Activated B cell treated with CpG ODN at 0.5 μM for 24 hours (primary cell): ENCODE measurements at regions not wholly inside any gene's neighbourhood (a gene's known extent, or its start where the extent isn't known, plus 50 kb on each side); places are given as distances from the start of the nearest gene placed in this dataset.

Experiments used
- ATAC-seq: fragments of 200-7000 bp; cut with Tn5 transposase; one replicate; pipeline ENCODE4 v1.10.0; 2021; ENCODE audit warnings: low read depth, mild to moderate bottlenecking, moderate library complexity
- CTCF ChIA-PET: fragments of 350-600 bp; sonication (Branson Sonifier 250); formaldehyde crosslinking; loops from one replicate; lab custom pipeline; 2021; ENCODE audit warnings: antibody characterized with exemption; lab: Charles Lee
- POLR2A ChIA-PET: fragments of 350-600 bp; sonication (Branson Sonifier 250); formaldehyde crosslinking; loops from one replicate; lab custom pipeline; 2021; ENCODE audit warnings: antibody characterized with exemption; lab: Charles Lee
- DNase-seq: peaks from one replicate; pipeline ENCODE4 v3.0.0; 2022
- H3K27ac Mint-ChIP-seq: one replicate; pipeline ENCODE4 v1.8.0; 2020; ENCODE audit warnings: mixed read lengths
- H3K27me3 Mint-ChIP-seq: one replicate; pipeline ENCODE4 v1.8.0; 2021; ENCODE audit warnings: mixed read lengths
- H3K36me3 Mint-ChIP-seq: one replicate; pipeline ENCODE4 v1.8.0; 2021; ENCODE audit warnings: low read depth, mixed read lengths
- H3K4me1 Mint-ChIP-seq: one replicate; pipeline ENCODE4 v1.8.0; 2021; ENCODE audit warnings: mixed read lengths
- H3K4me3 Mint-ChIP-seq: one replicate; pipeline ENCODE4 v1.8.0; 2020; ENCODE audit warnings: mild to moderate bottlenecking, mixed read lengths
- H3K9me3 Mint-ChIP-seq: one replicate; pipeline ENCODE4 v1.8.0; 2020; ENCODE audit warnings: mixed read lengths
- CTCF ChIP-seq: fragments of 200-600 bp; IDR thresholded peaks from one replicate; pipeline ENCODE4 v1.8.0; 2022; ENCODE audit warnings: antibody characterized with exemption, mild to moderate bottlenecking
- intact Hi-C: fragments of 100-400 bp; cut with micrococcal nuclease; formaldehyde crosslinking; loops from one replicate; pipeline ENCODE4 v1.15.1; 2024

- CTCF ChIA-PET: no interaction called here
- no peak overlapping the region for H3K27ac Mint-ChIP-seq
- peaks cover 13% of the 10 kb centered on the region for H3K9me3 Mint-ChIP-seq
- ATAC-seq (no peak), DNase-seq (no peak)
- H3K4me1 Mint-ChIP-seq: no peaks in the 10 kb centered on the region
- TF ChIP-seq CTCF: no peak
- POLR2A ChIA-PET: no interaction called here
- H3K27me3 Mint-ChIP-seq: no peaks in the 10 kb centered on the region
- no peak overlapping the region for H3K4me3 Mint-ChIP-seq
- no peaks in the 10 kb centered on the region for H3K36me3 Mint-ChIP-seq
- intact Hi-C loops: no loop called here
Measured at GRCh38 chr11:105443623-105444022, 166.2 kb upstream of the GRIA4 start.

GRCh38 chr11:105432241-105432995 is 177.5 kb upstream of the GRIA4 start:
- H3K9me3 Mint-ChIP-seq: no peaks in the 10 kb centered on the region
- CTCF ChIA-PET: no interaction called here
- H3K27ac Mint-ChIP-seq: no peak overlapping the region
- H3K4me3 Mint-ChIP-seq: no peak overlapping the region
- no peaks in the 10 kb centered on the region for H3K27me3 Mint-ChIP-seq
- no peaks in the 10 kb centered on the region for H3K4me1 Mint-ChIP-seq
- DNase-seq: no peak
- intact Hi-C loops: no loop called here
- POLR2A ChIA-PET: no interaction called here
- ATAC-seq: no peak
- no peaks in the 10 kb centered on the region for H3K36me3 Mint-ChIP-seq
- TF ChIP-seq CTCF: no peak

GRCh38 chr11:105429096-105429910 is 180.6 kb upstream of the GRIA4 start:
- H3K4me3 Mint-ChIP-seq: no peak overlapping the region
- ChIA-PET CTCF (no interaction called here), POLR2A (no interaction called here)
- H3K27me3 Mint-ChIP-seq: no peaks in the 10 kb centered on the region
- no peaks in the 10 kb centered on the region for H3K4me1 Mint-ChIP-seq
- H3K36me3 Mint-ChIP-seq: no peaks in the 10 kb centered on the region
- DNase-seq (no peak), ATAC-seq (no peak)
- no peak for TF ChIP-seq CTCF
- intact Hi-C loops: no loop called here
- H3K27ac Mint-ChIP-seq: no peak overlapping the region
- no peaks in the 10 kb centered on the region for H3K9me3 Mint-ChIP-seq

- Mint-ChIP-seq H3K4me3 (no peak overlapping the region), H3K9me3 (no peaks in the 10 kb centered on the region), H3K27me3 (no peaks in the 10 kb centered on the region), H3K36me3 (no peaks in the 10 kb centered on the region), H3K4me1 (no peaks in the 10 kb centered on the region), H3K27ac (no peak overlapping the region)
- ATAC-seq: no peak
- intact Hi-C loops: no loop called here
- POLR2A ChIA-PET: no interaction called here
- CTCF ChIA-PET: no interaction called here
- DNase-seq: no peak
- no peak for TF ChIP-seq CTCF
Measured at GRCh38 chr11:105407101-105407500, 202.8 kb upstream of the GRIA4 start.

GRCh38 chr11:105401269-105401809 is 208.5 kb upstream of the GRIA4 start:
- Mint-ChIP-seq H3K9me3 (no peaks in the 10 kb centered on the region), H3K27me3 (no peaks in the 10 kb centered on the region), H3K4me3 (no peak overlapping the region), H3K4me1 (no peaks in the 10 kb centered on the region), H3K27ac (no peak overlapping the region), H3K36me3 (no peaks in the 10 kb centered on the region)
- intact Hi-C loops: no loop called here
- ChIA-PET CTCF (no interaction called here), POLR2A (no interaction called here)
- DNase-seq (no peak), ATAC-seq (no peak)
- TF ChIP-seq CTCF: no peak
